Heart right ventricle (tissue), 16 donors: ENCODE measurements at regions not wholly inside any gene's neighbourhood (a gene's known extent, or its start where the extent isn't known, plus 50 kb on each side); places are given as distances from the start of the nearest gene placed in this dataset.

Experiments used
- ATAC-seq, 8 donors: fragments of 200-7000 bp; cut with Tn5 transposase; one replicate each; pipeline ENCODE4 v1.9.1; 2020; ENCODE audit warnings: mild to moderate bottlenecking in 8 of 8, moderate library complexity in 8 of 8, moderate number of reproducible peaks in 1 of 8
- DNase-seq, 2 donors: peaks; one replicate each; pipeline ENCODE4 v3.0.0-alpha.2; 2020
- H3K27ac ChIP-seq, 10 donors: fragments of 200-600 bp; sonication (generic) in 2 of 10; one replicate each; pipeline versions ENCODE4 v1.5.0 to v1.8.0; 2020 to 2022; ENCODE audit warnings: mild to moderate bottlenecking in 3 of 10
- H3K27me3 ChIP-seq, 7 donors: fragments of 200-600 bp; one replicate each; pipeline ENCODE4 v1.8.0; 2021 to 2022; ENCODE audit warnings: mild to moderate bottlenecking in 2 of 7
- H3K36me3 ChIP-seq, 9 donors: fragments of 200-600 bp; sonication (generic) in 1 of 9; one replicate each; pipeline versions ENCODE4 v1.5.0 to v1.8.0; 2020 to 2022; ENCODE audit warnings: mild to moderate bottlenecking in 2 of 9
- H3K4me1 ChIP-seq, 9 donors: fragments of 200-600 bp; sonication (generic) in 1 of 9; one replicate each; pipeline versions ENCODE4 v1.5.0 to v1.8.0; 2020 to 2022; ENCODE audit warnings: mild to moderate bottlenecking in 4 of 9
- H3K4me3 ChIP-seq, 10 donors: fragments of 200-600 bp; sonication (generic) in 2 of 10; one replicate each; pipeline versions ENCODE4 v1.5.0 to v1.8.0; 2020 to 2022; ENCODE audit warnings: mild to moderate bottlenecking in 7 of 10, moderate library complexity in 2 of 10
- H3K9me3 ChIP-seq, 11 donors: fragments of 200-600 bp in 10 of 11; sonication (generic) in 2 of 11; one replicate each; pipeline versions ENCODE4 v1.5.0 to v1.8.0; 2013 to 2022; ENCODE audit warnings: mild to moderate bottlenecking in 2 of 11, control low read depth in 1 of 11, moderate library complexity in 1 of 11
- WGBS, 2 donors: extraction: QIAGEN DNeasy Blood & Tissue Kit; methylation state at CpG; one replicate each; pipeline ENCODE4 v1.1.7; 2013; ENCODE audit warnings: inconsistent platforms in 1 of 2; 5-methylcytosine and 5-hydroxymethylcytosine counted together
- intact Hi-C, 10 donors: fragments of 100-400 bp; cut with DNase I; formaldehyde crosslinking; loops; one replicate each; pipeline versions ENCODE4 v1.11.1 to v1.14.2; 2022
- TF ChIP-seq, protein P1 (sequence below), 9 donors: fragments of 200-600 bp; sonication (generic) in 2 of 9; IDR thresholded peaks; one replicate each; pipeline versions ENCODE4 v1.5.0 to v1.8.0; 2021 to 2022; ENCODE audit warnings: antibody characterized with exemption in 9 of 9, mild to moderate bottlenecking in 5 of 9, moderate library complexity in 1 of 9
- donor health status: Arrhythmogenic right ventricular cardiomyopathy.
- donor health status: ischemic (EF 13 %, LVEDD 7.1; RV severe dilation, severe dysfunction).
- donor health status: healthy with polysubstance abuse.
- donor health status: DM: no; HTN: yes; CAD: no.
- donor health status: DM: no; HTN: no; CAD: no.
- donor health status: ischemic (EF 25% LVEDD 6.9; RV normal size, moderate dysfunction).
- donor health status: ischemic (EF 25% LVEDD 5.7; RV mildly dilated, moderate dysfunction).
- donor health status: healthy.
- donor health status: DM: yes; HTN: yes; CAD: no.
- donor health status: Ischemic cardiomyopathy.
- donor health status: ischemic (EF 35%, LVEDD 5.7; RV mildly dilated, moderate dysfunction).
- donor health status: nonischemic (EF 11% LVEDD 7.7; RV severe dilation, severe dysfunction).
- donor health status: DM: yes; HTN: yes; CAD: no.
- donor health status: PGD.
- donor health status: ischemic (EF 29% LVEDD 5.4; RV normal size, mild dysfunction).
- donor health status: nonischemic (EF 23%, LVEDD 6.1; RV moderate dilation, normal function).

DNA sequence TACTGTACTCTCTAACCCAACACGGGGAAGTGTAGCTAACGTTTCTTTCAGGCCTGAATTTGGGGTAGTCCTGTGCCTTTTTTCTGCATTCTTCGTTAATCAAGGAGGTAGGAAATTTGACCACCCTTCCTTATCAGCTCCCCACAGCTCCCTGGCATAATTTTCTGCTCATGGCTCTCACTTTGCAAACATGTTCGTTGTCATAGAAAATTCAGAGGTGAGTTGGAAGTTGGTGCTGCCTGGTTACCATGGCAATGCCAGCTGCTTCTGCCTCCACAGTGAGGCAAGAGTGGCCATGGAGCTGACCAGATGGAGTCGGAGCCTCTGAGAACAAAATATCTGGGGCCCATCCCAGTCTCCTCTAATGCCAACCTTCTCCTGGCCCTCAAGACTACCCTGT, 116.6 kb upstream of the BOD1 start:
- intact Hi-C loops = no loop called here
- TF ChIP-seq, protein P1, sequence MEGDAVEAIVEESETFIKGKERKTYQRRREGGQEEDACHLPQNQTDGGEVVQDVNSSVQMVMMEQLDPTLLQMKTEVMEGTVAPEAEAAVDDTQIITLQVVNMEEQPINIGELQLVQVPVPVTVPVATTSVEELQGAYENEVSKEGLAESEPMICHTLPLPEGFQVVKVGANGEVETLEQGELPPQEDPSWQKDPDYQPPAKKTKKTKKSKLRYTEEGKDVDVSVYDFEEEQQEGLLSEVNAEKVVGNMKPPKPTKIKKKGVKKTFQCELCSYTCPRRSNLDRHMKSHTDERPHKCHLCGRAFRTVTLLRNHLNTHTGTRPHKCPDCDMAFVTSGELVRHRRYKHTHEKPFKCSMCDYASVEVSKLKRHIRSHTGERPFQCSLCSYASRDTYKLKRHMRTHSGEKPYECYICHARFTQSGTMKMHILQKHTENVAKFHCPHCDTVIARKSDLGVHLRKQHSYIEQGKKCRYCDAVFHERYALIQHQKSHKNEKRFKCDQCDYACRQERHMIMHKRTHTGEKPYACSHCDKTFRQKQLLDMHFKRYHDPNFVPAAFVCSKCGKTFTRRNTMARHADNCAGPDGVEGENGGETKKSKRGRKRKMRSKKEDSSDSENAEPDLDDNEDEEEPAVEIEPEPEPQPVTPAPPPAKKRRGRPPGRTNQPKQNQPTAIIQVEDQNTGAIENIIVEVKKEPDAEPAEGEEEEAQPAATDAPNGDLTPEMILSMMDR (IDR thresholded peaks at IDR 0.05) = no peak
- Histone ChIP-seq H3K27ac (no peak overlapping the region), H3K27me3 (no peaks in the 10 kb centered on the region), H3K9me3 (no peaks in the 10 kb centered on the region), H3K36me3 (no peaks in the 10 kb centered on the region), H3K4me1 (no peaks in the 10 kb centered on the region), H3K4me3 (no peak overlapping the region)
- DNase-seq (no peak), ATAC-seq (no peak)
- 76 to 80% methylated on average over 5 of the region's 5 CpGs for WGBS, 2 donors

DNA sequence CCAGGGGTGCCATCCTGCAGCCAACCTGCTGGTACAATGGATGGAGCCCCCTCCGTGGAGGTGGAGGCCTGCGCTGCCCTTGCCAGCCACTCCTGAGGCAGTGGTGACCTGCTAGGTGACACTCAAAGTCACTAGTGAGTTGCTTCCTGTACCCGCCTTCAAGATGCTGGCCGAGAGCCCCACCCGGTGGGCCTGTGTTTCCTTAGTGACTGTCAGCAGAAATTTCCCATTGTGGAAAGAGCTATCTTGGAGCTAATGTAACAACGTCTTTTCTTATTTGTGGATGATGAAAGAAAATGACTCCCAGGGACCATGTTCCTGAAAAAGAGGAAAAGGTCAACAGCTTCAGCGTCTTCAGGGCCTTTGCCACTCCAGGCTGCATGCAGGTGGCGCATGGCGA, 117.0 kb upstream of the BOD1 start:
- H3K4me1 ChIP-seq = no peaks in the 10 kb centered on the region
- H3K36me3 ChIP-seq = no peaks in the 10 kb centered on the region
- TF ChIP-seq, protein P1 (IDR thresholded peaks at IDR 0.05) = no peak
- H3K27me3 ChIP-seq = no peaks in the 10 kb centered on the region
- WGBS, 2 donors = 71 to 80% methylated on average over 9 of the region's 9 CpGs
- intact Hi-C loops = no loop called here
- no peak for ATAC-seq
- no peaks in the 10 kb centered on the region for H3K9me3 ChIP-seq
- no peak overlapping the region for H3K27ac ChIP-seq
- DNase-seq = no peak
- no peak overlapping the region for H3K4me3 ChIP-seq

DNA sequence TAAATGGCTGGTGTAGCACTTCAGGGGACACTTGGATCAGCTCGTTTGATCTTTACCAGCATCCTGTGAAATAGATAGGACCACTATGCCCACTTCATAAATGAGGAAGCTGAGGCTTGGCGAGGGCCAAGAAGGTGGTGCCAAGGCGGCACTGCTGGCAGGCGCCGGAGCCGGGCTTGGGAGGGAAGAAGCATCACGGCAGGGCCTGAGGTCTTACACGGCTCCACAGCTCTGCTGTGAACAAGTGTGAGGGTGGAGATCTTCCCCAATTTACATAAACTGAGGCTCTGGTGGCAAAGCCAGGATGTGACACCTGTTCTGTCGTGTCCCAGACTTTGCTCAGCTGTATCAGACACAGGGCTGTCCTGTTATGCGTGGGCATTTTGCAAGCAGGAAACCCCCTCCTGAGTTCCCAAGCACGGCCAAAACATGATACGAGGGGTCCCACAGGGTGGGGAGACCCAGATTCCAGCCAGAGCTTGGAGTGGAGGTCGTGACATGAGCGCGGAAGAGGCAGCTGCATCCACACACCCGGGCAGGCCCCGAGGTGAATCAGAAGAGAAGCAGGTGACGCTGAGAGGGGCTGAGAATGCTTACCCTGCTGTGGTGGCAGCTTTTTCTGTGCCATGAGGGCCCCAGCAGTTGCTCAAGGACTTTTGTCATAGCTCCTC, 117.5 kb upstream of the BOD1 start:
- TF ChIP-seq, protein P1 (IDR thresholded peaks at IDR 0.05) = no peak
- Histone ChIP-seq H3K27ac (no peak overlapping the region), H3K27me3 (no peaks in the 10 kb centered on the region), H3K36me3 (no peaks in the 10 kb centered on the region), H3K9me3 (no peaks in the 10 kb centered on the region), H3K4me3 (no peak overlapping the region), H3K4me1 (no peaks in the 10 kb centered on the region)
- DNase-seq (no peak), ATAC-seq (no peak)
- WGBS, 2 donors = 82 to 84% methylated on average over 18 of the region's 18 CpGs
- intact Hi-C loops = no loop called here

DNA sequence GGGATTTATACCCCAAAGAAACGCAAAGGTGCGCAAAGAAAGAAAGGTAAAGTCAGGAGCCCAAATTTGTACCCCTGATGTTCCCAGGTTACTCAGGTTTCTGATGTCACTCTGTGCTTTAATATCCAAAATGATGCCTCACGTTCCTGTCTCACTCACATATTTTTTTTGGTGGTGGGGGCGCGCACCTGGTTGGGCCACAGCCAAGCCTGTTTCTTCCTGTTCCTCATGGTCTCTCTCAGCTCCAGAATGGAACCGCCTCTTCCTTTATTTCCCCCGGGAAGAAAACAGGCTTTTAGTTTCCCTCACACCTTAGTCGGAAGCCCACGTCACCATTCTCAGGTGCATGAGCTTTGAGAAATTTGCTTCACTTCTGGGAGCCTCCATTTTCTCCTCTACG, 118.3 kb upstream of the BOD1 start:
- no peaks in the 10 kb centered on the region for H3K9me3 ChIP-seq
- no peaks in the 10 kb centered on the region for H3K36me3 ChIP-seq
- TF ChIP-seq, protein P1 (IDR thresholded peaks at IDR 0.05) = no peak
- 72 to 76% methylated on average over 10 of the region's 10 CpGs for WGBS, 2 donors
- no peaks in the 10 kb centered on the region for H3K4me1 ChIP-seq
- DNase-seq = no peak
- H3K27ac ChIP-seq = no peak overlapping the region
- no peaks in the 10 kb centered on the region for H3K27me3 ChIP-seq
- ATAC-seq = no peak
- H3K4me3 ChIP-seq = no peak overlapping the region
- intact Hi-C loops = no loop called here
